A673 (cell line): ENCODE measurements at regions not wholly inside any gene's neighbourhood (a gene's known extent, or its start where the extent isn't known, plus 50 kb on each side); places are given as distances from the start of the nearest gene placed in this dataset.

Experiments used
- CTCF ChIP-seq: fragments of 300-800, 200-600 bp; sonication (generic); conservative IDR thresholded peaks from 2 replicates; pipeline ENCODE4 v1.5.1; 2017; ENCODE audit warnings: low read depth, mild to moderate bottlenecking, antibody characterized with exemption, low read length, moderate library complexity, mixed read lengths
- EZH2 ChIP-seq: fragments of 200-600 bp; sonication (generic); IDR thresholded peaks from 2 replicates; pipeline ENCODE4 v1.6.1; 2017; ENCODE audit warnings: borderline replicate concordance, low read depth, mild to moderate bottlenecking, mixed read lengths, antibody characterized with exemption, low read length; ENCODE audit not compliant: poor library complexity, severe bottlenecking

GRCh38 chr1:221139991-221140390 is 260.7 kb downstream of the HLX start:
- TF ChIP-seq CTCF (no peak), EZH2 (no peak)
